Activated naive CD4-positive, alpha-beta T cell (primary cell): ENCODE measurements at regions not wholly inside any gene's neighbourhood (a gene's known extent, or its start where the extent isn't known, plus 50 kb on each side); places are given as distances from the start of the nearest gene placed in this dataset.
"Not testable (repeated sequence)": the region's sequence is repeated elsewhere in the genome, so short reads cannot be mapped to it uniquely, and the experiment has no call there.

Experiments used
- DNase-seq, 4 experiments: peaks; one replicate each; lab custom pipeline; 2025; lab: John Stamatoyannopoulos, UW

DNA sequence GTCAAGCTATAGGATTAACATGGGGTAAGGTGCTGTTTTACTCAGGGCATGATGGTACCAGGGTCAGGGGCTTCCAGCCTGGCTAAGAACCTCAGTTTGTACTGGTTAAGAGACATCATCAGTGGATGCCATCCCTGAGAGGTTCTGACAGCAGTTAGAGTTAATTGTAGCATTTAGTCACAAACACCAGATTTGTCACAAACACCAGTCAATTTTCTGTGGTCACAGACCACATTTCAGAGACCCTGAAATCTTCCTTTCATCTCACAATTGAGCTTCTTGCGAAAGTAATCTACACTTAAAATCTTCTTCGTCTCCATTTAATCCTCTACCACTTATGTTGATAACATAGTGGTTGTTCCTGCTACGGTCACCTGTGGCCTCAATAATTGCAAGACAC, 143.0 kb upstream of the EGLN3 start:
- no peak for DNase-seq

DNA sequence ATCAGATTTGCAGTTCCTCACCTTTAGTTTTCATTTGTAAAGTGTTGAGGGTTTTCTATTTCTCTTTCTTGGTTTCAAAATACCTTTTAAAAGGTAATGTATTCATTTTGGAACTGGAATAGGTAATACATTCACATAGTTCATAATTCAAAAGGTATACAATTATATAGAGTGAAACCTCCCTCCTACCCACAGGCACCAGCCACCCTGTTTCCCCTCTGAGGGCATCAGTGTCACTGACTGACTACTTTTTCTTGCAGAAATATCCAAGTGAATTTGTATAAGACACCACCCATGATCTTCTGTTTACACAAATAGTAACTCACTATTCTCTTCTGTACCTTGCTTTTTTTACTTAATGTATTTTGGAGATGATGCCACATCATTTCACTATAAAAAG, 139.6 kb upstream of the EGLN3 start:
- DNase-seq: no peak

DNA sequence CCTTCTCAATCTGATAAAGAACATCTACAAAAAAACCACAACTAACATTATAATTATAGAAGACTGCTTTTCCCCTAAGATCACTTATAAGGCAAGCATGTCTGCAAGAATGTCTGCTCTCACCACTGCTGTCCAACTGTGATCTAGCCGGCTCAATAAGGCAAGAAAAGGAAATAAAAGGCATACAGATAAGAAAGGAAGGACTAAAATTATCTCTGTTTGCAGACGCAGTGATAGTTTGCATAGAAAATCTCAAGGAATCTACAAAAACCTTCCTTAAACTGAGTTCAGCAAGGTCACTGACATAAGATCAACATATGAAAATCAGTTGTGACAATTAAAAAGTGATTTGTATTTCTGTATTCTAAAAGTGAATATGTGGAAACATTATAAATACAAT, 138.0 kb upstream of the EGLN3 start:
- DNase-seq: no peak

DNA sequence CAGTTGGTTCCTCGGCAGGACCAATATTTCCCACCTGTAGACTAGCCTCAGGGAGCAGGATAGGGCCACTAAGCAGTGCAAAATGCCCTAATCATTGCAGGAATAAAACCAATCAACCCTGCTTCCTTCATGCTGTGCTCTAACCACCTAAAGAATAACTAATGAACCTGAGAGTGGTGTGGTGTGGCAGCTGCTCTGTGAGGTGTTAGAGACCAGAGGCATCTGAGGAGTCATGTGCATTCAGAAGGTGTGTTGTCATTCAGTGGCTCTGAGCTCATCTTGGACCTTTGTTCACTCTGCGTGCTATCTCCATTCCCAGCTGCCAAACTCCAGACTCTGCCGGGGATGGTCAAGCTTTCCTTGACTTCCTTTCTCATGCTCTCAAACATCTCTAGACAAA, 136.7 kb upstream of the EGLN3 start:
- no peak for DNase-seq

DNA sequence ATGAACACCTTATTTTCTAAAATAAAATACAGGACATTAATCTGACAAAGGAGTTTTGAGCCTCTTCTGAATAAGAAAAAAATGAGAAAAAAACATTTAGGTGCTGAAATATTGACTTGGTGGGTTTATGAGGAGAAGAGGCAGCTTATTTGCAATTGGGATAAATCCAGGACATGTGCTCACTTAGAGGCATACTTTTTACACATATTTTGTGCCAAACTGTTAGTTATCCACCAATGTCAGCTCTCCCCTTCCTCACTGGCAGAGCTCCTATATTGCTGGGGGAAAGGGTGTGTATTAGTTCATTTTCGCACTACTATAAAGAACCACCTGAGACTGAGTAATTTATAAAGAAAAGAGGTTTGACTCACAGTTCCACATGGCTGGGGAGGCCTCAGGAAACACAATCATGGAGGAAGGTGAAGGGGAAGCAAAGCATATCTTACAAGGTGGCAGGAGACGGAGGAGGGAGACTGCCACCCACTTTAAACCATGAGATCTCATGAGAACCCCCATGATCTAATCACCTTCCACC, 135.4 kb upstream of the EGLN3 start:
- DNase-seq: no peak

DNA sequence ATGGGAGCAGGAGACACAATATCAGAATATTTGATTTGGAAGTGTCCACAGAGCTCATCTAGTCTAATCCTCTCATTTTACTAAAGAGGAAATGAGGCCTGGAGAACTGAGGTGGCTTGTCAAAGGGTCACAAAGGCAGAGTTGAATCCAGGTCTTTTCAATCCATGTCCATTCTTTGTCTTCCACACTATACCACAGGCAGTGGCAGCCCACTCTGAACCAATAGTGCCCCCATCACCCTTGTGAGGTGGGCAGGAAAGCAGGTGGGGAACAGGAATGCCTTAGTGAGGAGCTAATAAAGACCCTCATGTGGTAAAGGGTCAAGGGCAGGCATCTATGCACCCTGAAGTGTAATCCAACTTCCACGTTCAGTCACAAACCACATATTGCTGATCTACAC, 134.8 kb upstream of the EGLN3 start:
- DNase-seq: no peak

DNA sequence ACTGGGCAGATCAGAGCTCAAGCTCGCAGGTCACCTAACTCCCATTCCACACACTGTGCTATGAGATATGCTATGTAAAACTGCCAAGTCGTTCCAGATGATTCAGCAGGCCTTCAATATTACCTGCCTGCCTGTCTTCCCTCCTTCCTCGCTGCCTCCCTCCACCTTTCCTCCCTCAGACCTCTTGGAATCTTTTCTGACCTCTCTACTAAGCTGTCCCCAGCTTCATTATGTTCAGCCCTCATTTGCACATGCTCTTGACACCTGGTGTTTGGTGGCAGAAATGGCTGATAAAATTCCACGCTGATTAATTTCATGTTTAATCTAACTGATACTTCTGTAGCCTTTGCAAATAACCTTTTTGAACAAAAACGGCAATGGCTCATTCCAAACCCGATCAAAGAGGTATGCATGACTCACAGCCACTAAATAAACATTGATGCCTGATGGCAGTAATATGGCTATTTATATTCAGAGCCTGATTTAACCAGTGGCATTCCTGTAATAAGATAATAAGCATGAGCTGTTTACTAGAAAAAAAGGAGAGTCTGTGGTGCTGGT, 130.8 kb upstream of the EGLN3 start:
- no peak for DNase-seq

DNA sequence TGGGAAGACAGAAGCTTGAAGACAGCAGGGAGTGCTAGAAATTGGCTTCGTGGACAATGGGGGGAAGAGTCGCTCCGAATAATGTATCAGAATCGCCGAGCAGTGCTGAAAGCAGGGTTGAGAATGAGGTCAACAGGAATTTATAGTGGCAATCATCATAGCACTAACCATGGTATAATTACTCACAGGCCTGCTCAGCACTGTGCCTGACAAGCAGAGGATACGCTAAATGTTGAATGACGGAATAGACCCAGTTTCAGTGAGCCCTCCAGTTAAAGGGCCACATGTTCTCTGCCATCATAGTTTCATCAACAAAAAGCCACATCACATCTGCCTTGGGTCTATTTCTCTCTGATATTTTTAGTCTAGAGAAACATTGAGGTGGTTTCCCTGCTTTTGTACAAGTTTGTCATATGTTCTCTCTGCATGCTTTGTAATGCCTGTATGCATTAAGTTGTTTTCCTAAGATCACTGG, 130.3 kb upstream of the EGLN3 start:
- no peak for DNase-seq

DNA sequence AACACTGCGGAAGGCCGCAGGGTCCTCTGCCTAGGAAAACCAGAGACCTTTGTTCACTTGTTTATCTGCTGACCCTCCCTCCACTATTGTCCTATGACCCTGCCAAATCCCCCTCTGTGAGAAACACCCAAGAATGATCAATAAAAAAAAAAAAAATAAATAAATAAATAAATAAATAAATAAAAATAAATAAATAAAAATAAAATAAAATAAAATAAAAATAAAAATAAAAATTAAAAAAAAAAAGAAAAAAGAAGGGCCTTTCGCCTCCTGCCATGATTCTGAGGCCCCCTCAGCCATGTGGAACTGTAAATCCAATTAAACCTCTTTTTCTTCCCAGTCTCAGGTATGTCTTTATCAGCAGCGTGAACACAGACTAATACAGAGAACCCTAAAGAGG, 128.8 kb upstream of the EGLN3 start:
- not testable (repeated sequence) for DNase-seq

DNA sequence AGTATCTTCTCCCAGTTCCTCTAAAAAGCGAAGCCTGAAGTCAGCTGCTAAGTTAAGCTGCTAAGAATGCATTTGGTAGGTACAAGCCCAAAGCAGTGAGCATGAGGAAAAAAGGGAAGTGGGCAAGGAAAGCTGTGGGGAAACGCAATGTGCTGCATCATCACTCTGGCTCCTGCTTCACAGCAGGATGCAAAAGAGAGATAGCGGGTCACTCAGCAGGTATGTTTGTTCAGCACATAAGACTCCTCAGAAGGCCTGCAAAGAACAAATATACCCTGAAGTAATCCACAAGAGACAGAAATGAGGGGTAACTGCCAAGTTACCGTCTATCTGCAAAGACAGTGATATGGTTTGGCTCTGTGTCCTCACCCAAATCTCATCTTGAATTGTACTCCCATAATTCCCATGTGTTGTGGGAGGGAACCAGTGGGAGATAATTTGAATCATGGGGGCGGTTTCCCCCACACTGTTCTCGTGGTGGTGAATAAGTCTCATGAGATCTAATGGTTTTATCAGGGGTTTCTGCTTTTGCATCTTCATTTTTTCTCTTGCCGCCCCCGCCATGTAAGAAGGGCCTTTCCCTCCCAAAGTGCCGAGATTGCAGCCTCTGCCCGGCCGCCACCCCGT, 127.4 kb upstream of the EGLN3 start:
- DNase-seq: no peak

DNA sequence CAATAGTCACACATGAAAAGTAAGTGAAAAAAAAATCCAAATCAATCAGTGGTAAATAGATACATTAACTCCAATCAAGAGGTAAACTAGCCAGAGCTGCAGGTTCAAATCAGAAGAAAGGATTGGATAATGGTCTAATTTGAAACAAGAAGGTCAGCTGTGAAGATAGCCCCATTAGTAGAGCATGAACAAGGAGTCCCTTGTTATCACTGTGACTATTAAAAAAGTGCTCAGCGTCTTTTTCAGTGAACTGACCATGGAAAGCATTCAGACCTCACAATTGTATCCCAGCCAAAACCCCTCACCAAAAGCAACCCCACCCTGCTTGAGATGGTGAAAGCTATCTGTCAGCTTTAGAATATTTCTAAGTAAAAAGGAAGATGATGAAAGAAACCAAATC, 125.0 kb upstream of the EGLN3 start:
- DNase-seq: no peak

DNA sequence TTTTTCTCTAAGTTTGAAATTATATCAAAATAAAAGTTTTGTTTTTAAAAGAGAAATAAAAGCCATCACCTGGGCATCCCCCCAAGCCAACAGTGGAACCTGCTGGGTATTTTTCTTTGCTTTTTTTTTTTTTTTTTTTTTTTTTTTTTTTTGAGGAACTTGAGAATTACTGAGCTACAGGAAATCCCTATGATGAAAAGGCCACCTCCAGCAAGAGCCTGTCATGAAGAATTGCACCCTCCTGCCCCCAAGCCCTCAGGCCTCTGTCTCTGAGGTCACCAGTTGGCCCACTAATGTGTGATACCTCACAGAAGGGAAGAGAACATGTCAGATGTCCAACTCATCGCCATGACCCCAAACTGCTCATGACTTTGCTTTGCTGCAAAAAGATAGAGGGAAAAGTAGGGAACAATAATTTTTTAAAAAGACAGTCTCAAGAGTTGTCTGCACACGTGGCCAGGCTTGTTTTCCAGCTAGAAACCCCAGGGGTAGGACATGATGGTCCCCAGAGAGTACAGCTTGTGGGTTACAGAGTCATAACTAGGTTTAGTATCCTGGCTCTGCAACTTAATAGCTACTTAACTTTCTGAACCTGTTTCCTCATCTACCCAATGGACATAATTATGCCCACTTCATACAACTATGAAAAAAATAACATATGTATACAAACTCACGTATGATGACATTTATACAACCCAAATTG, 124.3 kb upstream of the EGLN3 start:
- DNase-seq: no peak

DNA sequence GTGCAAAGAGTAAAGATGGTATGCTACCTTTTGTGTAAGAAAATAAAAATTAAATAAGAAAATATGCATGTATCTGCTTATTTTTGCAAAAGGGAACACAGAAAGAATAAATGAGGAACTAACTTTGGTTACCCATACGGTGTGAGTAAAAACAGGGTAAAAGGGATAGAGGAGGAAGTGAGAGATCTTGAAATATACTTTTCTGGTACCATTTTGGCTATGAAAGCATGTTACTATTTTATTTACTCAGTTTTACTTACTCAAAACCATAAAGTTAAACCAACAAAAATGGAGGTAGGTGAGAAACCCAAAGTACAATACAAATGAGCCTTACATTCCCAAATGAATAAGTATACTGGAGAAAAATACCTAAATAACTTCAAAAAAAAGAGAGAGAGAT, 122.0 kb upstream of the EGLN3 start:
- DNase-seq: no peak

DNA sequence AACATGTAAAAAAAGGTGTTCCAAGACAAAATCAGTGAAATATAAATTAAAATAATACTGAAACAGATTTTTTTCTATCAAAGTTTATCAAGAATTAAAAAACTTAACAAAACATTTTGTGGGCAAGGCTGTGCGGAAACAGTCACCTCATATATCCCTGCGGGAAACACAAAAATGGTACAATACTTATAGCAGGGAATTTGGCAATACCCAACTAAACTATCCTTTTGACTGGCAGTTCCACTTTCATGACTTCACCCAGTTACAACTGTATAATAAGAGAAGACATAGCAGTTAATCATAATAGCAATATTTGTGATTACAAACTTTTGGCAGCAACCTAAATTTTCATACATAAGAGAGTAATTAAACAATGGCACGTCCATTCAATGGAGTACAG, 121.5 kb upstream of the EGLN3 start:
- no peak for DNase-seq

DNA sequence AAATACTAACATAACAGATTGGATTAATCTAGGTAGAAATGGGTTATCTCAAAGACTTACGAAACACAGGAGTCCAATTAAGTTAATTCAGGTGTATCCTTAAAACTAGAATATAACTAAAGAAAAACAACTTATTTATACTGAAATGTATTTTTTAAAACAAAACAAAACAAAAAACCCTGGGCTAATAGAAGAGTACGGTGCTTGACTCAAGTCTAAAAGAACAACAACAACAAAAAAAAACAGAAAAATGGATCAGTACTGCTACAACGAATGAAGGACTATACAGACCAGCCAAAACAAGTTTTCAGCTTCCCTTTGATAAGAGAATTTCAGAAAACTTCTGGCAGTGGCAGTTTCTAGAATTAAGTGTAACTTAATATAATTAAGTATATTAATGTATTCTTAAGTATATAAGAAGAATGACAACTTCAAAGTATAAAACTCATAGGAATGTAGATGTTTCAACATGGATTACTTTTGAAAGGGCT, 120.1 kb upstream of the EGLN3 start:
- no peak for DNase-seq

DNA sequence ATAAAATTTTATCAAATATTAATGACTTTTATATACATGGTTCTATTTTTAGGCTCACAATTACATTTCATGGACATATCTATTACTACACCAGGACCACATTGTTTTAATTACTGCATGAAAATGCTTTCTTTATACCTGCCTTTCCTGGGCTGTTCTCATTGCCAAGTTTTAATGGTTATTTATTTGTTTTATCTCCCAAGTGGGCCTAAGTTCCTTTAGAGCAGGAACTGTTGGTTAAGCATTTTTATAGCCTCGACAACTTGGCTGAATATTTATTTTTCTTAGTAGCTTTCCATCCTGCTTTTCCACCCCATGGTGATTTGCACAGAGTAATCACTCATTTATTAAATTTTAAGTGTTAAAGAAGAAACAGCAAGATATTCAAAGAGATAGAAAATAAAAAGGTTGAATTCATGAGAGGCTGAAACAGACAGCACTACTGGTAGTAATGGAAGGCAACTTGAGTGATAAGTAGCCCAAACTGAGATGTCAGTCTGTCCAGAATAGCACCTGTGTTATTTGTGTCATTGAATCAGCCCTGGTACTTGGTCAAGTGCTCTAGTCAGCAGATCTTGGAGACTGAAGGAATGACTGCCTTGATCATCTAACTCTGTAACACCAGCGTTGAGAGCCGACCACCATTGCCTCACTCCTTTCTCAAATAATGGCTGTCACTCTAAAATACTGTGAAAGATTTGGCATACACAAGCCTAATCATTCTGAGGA, 119.1 kb upstream of the EGLN3 start:
- DNase-seq: no peak

DNA sequence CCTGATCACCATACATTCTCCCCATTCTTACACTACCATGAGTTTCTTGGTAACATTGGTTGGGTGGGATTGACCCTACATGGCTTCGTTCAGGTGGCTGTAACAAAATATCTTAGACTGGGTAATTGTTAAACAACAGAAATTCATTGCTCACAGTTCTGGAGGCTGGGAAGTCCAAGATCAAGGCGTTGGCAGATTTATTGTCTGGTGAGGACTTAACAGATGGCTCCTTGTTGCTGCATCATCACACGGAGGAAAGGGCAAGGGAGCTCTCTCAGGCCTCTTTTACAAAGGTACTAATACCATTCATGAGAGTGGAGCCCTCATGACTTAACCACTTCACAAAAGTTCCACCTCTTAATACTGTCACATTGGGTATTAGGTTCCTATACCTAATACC, 116.7 kb upstream of the EGLN3 start:
- DNase-seq: no peak

DNA sequence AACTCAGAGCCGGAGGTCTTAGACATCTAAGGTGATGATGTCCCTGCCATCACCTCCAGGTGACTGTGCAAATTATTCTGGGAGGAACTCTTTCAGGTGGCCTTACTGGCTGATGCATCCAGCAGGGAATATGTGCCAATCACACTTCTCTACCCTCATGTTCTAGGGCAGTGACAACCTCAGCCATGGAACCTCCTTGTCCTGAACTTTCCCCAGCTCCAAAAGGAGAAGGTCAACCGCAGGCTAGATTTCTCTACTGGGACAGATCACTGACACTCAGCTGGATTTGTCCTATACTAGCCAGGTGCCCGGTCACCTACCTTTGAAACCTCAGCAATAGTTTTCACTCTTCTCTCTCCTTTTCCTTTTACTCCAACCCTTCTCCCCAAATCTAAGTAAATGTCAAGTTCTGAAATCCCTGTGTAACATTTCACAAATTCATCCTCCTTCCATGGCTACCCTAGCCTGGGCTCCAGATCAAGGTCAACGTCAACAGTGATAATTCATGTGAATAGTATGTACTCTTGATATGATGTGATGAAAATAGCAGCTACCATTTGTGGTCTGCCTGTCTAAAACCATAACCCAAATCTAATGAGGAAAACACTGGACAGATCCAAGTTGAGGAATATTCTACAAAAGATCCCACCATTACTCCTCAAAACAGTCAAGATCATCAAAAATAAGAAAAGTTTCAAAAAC, 115.0 kb upstream of the EGLN3 start:
- DNase-seq: no peak

DNA sequence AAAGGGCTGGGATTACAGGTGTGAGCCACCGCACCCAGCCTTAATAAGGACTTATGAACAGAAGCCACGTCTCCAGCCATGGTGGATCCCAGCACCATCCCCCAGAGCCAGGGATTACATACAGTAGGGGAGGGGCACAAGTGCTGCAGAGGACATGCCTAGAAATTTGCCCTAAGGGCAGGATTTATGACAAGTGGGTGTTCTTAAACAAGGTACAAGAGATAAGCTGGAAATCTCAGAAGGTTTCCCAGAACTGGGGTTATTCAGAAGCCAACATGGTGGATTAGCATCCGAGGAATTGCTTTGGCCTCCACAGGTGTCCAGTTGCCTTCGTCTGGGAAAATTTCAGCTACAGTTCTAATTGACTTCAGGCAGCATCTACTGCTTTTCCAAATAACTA, 114.4 kb upstream of the EGLN3 start:
- DNase-seq: no peak

DNA sequence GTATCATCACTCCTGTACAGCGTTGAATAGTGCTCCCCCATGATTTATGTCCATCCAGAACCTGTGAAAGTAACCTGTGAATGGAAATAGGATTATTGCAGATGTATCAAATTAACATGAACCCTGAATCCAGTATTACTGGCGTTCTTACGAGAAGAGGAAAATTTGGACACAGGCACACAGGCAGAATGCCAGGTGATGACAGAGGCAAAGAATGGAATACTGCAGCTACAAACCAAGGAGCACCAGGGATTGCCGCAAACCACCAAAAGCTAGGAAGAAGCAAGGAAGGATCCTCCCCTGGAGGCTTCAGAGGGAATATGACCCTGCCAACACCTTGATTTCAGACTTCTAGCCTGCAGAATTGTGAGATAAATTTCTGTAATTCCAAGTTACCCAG, 113.5 kb upstream of the EGLN3 start:
- no peak for DNase-seq

DNA sequence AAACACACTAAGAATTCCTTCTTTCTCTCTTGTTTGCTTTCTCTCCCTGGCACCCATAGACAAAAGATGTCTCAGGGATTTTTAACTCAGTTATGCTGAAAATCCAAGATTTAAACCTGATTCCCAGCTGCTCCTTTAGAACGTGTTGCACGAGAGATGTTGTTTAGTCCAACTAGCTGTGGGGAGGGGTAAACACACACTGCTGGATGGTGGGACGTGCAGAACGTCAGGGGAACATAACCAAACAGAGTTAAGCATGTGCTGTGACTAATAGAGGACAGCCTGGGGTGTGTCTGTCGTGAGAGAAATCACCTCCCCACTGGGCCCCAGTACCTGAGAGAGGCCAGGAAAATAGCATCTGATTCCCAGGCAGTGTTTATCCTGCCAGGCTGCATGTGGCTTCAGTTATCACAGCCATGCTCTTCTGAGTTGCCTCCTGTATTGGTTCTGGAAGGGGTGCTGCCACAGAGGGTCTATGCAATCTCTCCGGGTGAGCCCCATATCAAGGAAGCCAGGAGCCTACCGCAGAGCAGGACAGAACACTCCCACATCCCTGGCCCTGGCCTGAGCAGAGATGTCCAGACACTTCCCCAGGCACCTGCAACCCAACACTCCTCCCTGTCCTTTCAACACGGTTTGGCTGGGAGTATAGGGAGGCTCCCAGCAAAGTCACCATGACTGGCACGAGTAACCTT, 112.7 kb upstream of the EGLN3 start:
- DNase-seq: no peak
